HG02943 (cell line): ENCODE measurements at regions not wholly inside any gene's neighbourhood (a gene's known extent, or its start where the extent isn't known, plus 50 kb on each side); places are given as distances from the start of the nearest gene placed in this dataset.
"Not testable (repeated sequence)": the region's sequence is repeated elsewhere in the genome, so short reads cannot be mapped to it uniquely, and the experiment has no call there.

Source experiments
- ATAC-seq: cut with Tn5 transposase; IDR thresholded peaks from one replicate; pipeline ENCODE4 v1.9.1; 2021; ENCODE audit warnings: mild to moderate bottlenecking, low read depth, moderate library complexity; ENCODE audit not compliant: unreplicated experiment

DNA sequence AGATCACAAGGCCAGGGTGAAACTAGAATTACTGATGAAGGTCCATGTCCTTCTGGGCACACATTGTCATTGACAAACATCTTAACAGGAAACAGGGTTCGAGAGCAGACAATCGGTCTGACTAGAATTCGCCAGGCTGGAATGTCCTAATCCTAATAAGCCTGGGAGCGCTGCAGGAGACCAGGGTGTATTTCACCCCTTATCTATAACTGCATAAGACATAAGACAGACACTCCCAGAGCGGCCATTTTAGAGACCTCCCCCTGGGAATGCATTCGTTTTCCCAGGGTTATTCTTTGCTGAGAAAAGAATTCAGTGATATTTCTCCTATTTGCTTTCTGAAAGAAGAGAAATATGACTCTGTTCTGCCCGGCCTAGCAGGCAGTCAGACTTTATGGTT, 1112.9 kb upstream of the TENM3 start:
- ATAC-seq = not testable (repeated sequence)

DNA sequence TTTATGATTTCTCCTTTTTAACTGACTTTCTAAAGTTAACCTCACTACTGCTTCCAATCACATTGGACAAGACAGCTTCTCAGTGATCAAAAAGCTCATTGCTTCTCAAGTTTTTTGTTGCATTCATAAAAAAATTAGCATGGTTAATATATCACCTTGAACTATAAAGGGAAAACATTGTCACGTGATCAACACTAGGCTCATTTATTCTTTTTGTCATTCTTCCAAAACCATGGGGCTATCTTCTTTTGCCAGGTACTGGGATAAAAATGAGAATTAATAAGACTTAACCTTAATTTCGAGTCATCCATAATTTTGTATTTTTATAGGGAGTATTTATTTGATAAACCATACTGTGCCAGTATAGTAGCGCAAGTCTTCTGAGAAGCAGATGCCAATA, 1105.9 kb upstream of the TENM3 start:
- no peak for ATAC-seq

DNA sequence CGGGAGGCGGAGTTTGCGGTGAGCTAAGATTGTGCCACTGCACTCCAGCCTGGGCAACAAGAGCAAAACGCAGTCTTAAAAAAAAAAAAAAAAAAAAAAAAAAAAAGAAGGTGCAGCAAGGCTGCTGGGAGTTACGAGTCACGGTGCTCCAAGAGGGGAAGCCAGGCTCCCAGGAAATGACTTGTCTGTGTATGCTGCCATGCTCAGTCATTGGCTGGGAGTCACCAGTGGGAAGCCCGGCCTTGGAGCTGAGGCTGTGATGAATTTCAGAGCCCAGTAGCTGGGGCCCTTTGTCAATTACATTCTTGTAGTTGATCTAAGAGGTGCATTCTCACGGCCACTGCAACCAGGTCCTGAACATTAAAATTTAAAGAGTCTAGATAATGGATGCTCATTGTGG, 1105.1 kb upstream of the TENM3 start:
- ATAC-seq = no peak

DNA sequence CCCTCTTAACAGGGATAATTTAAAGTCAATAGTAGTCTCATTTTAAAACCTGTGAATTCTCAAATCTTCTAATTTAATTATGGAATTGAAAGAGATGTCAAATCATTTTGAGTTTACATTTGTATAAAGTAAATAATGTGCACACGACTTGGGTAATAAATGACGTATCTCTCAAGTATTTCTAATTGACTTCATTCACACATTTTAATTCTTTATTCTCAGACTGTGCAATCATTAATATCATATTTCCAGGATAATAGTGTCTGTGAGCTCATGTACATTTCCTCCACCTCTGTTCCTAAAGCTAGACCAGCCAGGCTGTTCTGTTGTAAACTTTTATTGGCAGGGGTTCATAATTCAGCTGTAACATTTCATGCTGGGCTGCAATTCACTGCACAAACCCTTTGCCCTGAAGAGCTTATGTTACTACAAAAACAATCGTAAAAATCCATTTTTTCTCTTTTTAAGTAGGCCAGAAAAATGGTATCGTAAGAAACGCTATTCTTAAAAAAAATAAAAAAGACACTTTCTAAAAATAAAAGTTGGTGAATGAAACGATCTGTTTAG, 1103.1 kb upstream of the TENM3 start:
- no peak for ATAC-seq

DNA sequence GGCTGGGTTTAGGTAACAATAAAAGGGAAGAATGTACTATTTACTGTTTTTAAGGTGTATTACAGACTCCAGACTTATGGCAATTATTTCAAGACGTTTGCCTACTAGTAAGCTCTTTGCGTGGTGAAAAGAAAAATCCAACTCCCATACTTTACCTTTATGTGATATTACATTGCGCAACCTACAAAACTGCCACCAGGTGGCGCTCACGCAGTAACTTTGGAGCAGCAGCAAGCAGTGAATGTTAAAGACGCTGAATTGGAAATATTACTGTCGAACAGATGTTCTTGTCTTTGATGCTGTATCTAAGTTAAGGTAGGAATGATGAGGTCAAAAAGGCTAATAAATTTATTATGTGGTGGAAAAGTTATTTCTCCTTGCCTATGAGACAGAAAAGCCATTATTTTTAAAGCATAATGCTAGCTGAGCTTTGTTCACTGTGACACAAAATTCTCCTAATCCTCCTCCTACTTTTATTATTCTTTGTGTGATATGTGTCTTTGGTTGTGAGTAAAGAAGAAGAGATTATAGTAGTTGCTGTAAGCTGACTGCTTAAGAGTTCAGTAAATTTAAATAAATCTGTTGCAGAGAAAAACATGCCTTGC, 1099.8 kb upstream of the TENM3 start:
- ATAC-seq = peak; percentile 85

DNA sequence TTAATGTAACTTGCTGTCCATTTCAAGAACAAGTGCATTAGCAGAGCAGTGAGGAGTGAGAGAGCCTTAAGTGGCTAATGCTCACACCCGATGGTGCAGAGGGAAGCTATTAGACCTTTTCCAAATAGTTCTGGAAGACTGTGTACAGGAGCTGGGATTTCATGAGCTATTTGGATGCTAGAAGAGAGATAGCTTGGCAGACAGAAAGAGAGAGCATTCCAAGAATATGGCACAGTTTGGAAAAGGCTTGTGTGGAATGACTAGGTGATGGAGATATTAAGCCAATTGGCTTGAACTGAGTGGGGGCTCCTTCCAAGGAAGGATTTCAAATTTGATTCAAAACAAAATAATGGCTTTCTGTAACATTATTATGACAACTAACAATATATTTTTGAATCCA, 1097.2 kb upstream of the TENM3 start:
- no peak for ATAC-seq

DNA sequence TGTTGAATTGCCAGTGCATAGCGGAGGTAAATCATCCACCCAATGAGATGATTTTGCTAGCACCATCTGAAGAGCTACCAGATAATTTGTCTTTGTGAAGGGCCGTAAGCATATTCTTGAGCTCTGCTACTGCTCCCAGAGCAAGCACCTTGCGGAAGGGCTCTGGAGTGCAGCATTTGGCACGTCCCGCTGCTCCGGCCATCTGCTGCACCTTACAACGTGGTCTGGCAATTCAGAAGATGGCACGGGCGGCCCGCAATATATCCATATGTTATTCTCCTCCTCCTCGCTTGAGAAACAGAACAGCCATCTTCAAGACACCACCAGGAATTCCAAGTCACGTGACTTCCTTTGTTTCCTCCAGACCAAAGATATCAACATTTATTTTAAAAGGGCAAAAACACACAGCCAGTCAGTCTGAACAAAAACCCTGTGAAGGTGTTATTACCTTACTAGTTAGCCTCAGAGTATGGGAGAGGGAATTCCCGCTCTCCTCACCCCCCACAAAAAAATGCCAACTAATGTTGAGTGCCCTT, 1095.7 kb upstream of the TENM3 start:
- no peak for ATAC-seq

DNA sequence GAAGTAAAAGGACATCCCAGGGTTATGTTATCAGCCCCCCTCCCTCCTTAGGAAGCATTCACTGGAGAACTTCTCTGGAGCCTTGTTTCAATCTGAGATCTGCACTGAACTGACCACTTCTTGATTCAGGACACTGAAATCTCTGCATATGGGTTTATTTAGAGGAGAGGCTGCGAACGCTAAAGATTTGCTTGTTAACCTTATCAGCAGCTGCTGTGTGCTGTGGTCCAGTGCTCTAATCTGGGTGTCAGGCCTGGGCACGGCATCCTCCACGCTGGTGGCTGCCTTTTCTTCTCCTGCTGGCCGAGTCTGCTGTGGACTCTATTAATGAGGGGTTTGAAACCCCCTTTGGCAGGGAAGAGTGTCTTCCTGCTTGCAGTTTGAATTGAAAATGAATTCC, 1094.7 kb upstream of the TENM3 start:
- no peak for ATAC-seq

DNA sequence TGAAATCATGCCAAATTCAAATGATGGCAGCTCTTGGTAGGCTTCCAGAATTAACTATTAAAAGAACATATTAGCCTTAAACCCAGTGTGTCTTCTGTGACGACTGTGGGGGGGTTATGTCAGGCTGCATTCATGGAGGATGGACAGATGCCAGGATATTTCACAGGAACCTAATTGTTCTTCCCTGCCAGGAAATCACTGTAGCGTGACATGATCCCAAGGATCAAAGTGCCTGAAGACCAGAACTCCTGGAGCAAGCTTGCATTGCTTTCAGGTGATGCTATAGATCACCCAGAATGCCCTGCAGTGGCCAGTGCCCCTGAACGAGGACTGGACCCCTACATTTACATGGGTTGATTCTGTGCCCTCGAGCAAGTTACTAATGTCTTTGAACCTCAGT, 1093.0 kb upstream of the TENM3 start:
- no peak for ATAC-seq

DNA sequence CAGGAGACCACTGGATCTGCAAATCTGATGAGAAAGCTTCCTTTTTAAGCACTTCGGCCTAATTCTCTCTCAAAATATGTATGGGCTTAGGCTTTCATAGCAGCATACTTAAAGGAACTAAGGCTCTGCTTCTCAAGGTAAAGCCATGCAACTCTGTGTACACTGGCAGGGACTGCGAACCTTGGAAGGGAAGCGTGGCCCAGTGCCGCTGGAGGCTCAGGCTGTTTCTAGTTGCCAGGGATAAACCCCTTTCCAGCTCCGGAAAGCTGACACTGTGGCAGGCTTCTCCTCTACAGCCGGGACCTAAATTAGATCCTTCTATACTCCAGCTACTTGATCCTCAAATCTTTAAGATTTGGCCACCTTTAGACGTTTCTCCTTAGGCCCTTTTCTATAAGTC, 1091.3 kb upstream of the TENM3 start:
- no peak for ATAC-seq

DNA sequence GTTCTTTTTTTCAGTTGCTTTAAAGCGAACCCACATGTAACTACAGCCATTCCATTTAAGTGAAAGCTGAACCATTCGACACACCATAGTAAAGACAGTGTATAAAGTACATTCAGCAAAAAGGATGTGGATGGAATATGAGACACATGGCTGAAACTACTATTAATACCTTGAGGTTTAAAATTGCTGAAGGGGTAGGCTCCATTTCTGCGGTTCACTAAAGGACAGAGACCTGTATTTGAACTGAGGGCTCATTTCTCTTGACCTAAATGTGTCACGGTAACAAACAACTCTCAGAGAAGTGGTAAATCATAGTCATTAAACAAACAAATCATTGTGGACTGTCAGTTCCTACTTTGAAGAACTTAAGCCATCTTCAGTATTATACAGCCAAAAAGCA, 1085.6 kb upstream of the TENM3 start:
- no peak for ATAC-seq

DNA sequence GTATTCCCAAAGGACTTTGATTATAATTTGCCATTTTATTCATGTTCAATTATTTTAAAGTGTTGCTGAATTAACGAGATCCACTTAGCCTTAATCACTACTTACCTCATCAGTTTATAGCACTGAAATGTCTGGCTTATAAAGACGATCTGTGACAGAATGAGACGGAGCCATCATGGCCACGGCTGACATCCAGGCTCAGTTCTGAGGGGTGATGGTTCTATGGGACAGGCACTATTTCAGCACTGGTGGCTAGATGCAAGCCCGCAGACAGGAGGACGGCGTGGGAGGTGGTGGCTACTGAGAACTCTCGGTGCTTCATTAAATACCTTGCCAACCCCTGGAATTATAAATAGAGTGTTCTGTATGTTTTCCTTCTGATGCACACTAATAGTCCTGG, 1084.2 kb upstream of the TENM3 start:
- ATAC-seq = no peak

DNA sequence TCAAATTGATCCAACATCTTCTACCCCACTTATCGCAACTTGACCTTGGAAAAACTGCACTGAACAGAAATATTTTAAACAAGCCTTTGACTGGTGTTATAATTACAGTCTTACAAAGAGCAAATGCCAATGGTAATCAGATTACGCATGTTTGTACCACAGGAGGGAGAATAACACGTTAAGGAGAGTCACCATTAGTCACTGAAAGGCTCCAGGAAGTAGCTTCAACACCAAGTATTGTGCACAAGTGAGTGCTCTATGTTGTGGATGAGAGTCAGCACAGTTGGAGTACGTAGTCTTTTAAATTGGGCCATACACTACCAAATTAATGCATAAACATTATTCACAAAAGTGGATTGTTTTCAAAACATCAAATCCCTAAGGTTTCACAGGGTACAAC, 1081.5 kb upstream of the TENM3 start:
- ATAC-seq = no peak

DNA sequence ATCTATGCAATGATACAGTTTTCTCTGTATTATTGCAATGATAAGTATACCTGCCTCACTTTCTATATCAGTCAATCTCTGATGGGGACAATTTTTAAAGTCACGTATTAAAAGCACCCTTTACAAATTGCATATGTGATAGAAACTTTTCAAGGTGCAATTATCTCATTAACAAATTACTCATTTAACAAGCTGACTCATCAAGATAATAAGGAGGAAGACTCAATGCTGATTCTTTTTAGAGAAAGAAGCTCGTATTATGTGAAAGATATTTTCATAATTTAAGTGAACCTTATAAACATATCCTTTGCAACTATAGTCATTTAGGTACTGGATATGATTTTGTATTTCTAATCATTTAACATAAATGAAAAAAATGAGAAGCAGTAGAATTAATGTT, 1080.9 kb upstream of the TENM3 start:
- no peak for ATAC-seq

DNA sequence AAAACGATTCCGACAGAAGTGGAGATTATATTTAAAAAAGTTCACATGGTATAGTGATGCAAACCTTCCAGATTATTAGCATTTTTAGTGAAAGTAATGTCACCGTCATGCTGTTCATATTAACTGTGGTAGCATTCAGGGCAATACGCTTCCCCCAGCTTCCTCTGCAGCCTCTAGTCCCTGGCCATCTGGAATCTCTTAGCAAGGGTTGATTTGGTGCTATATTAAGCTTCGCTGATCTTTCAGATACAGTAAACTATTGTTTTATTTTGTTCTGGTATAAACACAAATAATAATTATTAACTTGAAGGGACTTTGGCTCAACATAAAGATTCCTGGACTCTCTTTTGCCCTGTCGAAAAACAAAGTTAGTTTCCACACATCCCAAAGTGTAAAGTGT, 1080.5 kb upstream of the TENM3 start:
- ATAC-seq = no peak

DNA sequence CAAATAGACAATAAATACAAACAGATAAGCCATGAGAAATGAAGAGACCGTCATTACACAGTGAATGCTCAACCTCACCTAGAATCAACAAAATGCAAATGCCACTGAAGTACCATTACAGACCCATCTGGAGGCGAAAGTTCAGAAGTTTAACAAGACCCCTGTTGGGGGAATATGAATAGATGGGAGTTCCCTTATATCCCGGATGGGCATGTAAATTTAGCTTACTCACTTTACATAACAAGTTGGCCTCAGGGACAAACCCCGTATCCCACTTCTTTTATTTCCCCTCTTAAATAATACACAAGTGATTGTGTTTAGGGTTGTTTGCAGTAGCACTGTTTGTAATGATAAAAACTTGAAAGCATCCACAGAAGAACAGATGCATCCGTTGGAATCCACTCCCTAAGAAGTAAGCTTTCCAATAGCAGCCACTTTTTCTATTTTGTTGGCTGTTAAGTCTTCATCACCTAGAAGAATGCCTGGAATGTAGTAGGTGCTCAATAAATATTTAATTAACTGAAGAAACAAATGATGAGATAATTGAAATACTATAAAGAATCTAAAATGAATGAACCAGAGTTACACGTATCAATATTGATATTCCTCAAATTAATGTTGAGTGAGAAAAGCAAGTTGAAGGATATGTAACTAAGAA, 1076.3 kb upstream of the TENM3 start:
- no peak for ATAC-seq

DNA sequence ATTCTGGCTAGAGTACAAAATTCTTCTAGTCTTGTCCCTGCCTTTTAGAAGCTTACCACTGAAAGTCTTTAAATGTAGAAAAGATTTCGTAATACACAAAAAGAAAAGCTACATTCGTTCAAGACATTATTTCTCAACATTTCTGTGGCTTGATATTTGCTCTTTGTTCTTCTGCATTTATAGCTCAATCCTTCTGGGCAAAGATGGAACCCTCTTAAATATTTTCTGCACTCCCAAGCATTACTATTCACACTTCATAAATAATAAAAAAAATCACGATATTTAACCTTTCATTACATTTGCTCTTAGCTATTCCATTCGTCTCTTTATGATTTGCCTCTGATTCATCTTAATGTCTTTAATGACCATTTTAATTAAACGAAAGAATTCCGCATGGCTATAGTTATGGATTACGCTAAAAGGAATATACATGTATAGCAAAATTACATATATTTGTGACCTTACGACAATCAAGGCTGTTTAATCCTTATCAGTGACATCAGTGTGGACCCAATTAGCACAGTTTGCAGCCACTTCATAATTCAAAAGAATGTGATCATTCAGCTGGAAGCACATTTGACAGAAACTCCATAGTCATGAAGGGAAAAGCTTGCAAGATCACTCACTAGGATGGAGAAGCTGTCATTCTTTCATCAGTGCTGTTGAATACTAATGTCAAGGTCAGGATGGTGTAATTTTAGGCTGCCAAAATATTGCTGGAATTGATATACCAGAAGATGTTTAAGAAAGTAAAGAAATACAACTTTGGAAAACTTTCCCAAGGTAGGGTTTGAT, 1075.0 kb upstream of the TENM3 start:
- no peak for ATAC-seq

DNA sequence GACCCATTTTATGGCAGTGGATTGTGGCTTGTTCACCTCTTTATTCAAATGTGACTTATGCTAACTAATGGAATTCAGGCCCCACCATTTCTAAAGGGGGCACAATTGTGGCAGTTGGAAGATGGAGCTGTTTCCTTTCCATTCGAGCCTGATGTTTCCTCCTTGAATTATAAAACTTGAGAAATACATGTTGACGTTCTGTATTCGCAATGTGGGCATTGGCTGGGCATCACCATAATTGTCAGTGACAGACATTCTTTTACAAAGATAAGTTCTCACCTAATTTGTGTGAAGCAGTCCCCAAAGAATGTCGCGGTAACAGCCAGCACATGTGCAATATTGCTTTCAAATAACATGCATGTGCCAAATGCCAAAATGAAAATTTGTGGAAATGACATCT, 1070.2 kb upstream of the TENM3 start:
- ATAC-seq = no peak

DNA sequence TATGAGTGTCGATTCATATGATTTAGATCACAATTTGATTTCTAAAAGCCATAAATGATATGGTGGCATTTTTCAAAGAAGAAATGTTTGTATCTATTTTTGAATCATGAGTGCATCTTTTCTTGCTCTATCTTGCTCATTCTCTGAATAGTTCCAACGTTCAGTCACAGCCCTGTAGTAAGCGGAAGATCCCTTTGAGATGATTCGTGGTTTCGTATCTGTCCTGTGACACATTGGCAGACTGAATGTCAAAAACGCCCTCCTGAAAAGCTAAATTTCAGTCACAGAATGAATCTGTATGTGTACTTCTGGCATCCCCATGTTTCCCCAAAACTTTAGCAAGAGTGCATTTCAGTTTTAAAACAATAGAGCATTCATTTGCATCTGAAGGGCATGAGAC, 1066.9 kb upstream of the TENM3 start:
- no peak for ATAC-seq

DNA sequence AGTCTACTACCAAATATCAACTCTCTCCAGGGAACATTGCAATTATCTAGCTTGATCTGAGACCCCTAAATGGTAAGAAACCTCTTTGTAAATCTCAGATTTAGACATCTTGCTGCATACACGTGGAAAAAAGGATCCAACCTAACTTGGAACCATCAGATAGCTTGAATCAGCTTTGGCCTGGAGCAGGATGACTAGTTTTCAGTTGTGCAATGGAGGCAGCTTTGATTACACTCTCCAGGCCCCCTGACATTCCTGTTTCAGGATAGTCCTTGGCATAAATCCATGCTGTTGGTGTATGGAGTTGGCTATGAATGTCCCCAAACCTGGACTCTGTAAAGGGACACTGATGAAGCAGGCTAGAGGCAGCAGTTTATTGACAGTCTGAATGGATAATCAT, 1061.9 kb upstream of the TENM3 start:
- ATAC-seq = no peak

DNA sequence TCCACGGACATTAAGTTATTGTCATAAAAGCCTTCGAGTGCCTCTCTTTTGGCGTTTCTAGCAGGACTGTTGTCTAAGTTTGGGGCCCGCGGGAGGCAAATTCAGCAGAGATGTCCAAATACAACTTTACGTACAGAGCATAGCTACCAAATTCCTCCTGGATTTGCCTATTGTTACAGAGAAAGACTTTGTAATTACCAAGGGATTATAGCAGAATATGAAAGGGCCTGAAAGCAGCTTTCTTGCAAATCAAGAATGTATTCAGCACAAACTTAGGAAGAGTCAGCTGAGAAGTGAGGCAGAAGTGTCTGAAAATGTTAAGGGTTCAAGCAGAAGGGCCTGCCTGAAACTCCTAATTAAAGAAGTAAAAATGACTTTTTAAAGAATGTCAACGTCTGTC, 1053.5 kb upstream of the TENM3 start:
- ATAC-seq = no peak
